ENCODE measurements at regions not wholly inside any gene's neighbourhood (a gene's known extent, or its start where the extent isn't known, plus 50 kb on each side); places are given as distances from the start of the nearest gene placed in this dataset.

DNA sequence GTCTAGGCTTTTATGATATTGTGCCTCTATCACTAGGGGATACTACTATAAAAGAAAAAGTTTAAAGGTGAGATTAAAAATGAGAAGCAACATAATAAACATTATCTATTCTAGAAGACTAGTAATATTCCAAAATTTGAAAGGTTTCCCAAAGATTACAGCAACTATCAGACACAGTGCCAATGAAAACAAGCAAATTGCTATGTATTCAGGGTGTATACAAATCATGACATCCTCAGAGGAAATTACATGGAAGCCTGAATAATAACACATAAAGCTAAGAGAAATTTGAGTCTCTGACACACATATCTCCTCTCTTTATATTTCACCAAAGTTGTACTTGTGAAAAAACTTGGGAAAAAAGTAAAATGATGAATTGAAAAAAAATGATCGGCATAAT is 327.0 kb downstream of the SEC23A start:
- no peak for DNase-seq (ENCODE audit: low read depth in 1 of 2, low spot score in 1 of 2)

DNA sequence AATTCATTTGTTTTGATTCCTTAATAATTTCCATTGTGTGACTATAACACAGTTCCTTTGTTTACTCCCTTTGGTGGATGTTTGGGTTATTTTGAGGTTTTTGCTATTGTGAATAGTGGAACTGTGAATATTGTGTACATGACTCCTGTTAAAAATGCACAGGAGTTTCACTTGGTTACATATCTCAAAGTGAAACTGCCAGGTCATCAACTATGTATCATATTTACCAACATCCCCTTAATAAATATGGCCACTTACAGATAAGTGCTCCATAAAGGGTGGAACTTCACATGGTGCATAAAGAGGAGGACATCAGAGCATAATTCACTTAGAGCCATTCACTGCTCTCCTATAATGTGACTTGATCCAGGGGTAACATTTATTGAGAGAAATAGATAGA is 328.9 kb downstream of the SEC23A start:
- no peak for DNase-seq (ENCODE audit: low read depth in 1 of 2, low spot score in 1 of 2)

DNA sequence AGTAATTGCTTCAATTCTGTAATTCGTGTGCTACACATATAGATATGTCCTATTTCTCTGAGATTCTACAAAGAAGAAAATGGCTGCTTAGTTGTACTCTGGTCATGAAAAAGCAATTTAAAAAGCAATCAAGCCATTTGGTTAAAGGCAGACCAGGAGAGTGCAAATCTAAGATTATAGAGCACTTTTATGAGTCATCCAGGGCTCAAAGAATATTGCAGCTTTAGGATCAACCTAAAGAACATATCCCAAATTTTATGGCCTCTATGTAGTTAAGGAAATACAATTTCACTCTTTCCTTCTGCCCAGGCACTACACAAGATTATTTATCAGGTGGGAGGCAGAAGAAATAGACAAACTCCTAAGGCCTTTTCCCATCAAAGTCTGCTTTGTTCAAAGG is 332.8 kb downstream of the SEC23A start:
- DNase-seq (ENCODE audit: low read depth in 1 of 2, low spot score in 1 of 2), result no peak

DNA sequence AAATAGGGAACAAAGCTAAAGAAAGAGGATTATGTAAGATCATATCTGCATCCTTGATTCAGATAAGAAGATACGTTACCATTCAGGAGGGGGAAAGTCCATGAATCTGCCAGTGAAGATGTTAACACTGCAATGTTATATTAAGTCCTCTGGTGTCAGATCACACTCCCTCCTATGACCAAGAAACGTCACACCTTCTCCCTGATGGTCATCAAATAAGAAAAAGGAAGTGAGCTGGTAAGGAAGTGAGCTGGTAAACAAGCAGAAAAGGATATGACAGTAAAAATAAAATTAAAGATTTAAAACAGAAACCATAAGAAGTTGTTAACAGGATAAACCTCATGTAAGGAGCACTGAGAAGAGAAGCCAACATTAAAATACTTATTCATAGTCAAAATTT is 340.2 kb downstream of the SEC23A start:
- DNase-seq (ENCODE audit: low read depth in 1 of 2, low spot score in 1 of 2), result no peak

DNA sequence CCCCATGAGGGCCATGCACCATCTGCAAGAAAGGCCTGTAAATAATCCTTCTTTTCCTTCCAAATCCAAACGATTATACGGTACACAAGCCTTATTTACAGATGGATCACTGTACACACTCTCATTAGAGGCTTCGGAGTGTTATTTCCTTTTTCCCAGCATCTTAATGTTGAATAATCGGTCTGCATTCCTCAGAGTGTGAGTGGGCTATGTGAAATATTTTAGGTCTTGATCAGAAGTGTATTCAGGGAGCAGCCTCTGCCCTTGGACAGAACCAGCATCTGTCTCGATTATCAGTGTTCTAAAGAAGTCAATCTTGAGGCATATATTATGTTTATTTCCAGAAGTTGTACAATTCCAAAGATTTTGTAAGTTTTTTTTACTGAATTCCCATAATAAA is 340.6 kb downstream of the SEC23A start:
- DNase-seq (ENCODE audit: low read depth in 1 of 2, low spot score in 1 of 2), result no peak

DNA sequence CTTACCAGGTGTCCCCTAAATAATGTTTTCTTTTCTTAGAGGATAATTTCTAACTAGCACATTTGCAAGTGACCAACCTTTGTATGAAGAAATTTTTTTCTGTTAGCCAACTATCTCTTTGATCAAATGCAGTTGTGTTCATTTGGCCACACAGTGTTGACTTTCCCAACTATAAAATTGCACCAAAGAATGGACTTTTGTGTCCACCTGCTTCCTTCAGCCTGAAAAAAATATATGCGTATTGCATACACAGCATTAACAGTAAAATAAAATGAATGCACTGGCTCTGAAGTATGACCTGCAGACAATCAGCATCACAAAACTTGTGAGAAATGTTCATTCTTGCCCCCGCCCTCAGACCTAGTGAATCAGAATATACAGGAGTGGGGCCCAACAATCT is 342.0 kb downstream of the SEC23A start:
- DNase-seq (ENCODE audit: low read depth in 1 of 2, low spot score in 1 of 2), result no peak

DNA sequence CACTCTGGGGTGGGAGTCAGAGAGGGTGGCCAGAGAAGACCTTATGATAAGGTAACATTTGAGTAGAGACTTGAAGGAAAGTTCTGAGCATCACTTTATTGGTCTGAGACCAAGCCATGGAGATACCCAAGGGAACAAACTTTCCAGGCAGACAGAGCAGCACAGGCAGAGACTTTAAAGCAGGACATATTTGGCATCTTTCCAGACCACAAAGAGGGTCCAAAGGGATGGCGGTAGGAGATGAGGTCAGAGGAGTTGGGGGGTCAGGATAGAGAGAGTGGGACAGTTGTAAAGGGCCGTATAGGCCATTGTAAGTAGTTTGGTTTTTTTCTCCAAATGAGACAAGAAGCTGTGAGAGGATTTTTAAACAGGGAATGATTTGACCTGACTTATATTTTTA is 344.4 kb downstream of the SEC23A start:
- DNase-seq (ENCODE audit: low read depth in 1 of 2, low spot score in 1 of 2), result no peak

DNA sequence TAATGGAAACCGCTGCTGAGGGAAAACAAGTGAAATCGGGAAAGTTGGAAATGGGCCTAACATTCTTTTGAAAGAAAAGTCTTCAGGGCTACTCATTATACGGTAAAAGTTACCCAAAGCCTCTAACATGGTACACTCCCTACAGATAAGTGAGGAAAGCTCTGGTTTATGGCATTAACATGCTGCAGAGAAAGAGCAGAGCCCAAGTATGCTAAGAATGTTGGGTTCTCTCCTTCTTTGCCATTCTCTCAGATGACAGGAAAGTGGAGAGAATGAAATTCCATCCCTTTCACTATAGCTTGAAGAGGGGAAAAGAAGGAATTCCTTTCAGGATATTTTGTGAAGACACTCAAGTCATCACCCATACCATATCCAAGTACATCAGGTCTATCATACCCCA is 348.0 kb downstream of the SEC23A start:
- no peak for DNase-seq (ENCODE audit: low read depth in 1 of 2, low spot score in 1 of 2)

DNA sequence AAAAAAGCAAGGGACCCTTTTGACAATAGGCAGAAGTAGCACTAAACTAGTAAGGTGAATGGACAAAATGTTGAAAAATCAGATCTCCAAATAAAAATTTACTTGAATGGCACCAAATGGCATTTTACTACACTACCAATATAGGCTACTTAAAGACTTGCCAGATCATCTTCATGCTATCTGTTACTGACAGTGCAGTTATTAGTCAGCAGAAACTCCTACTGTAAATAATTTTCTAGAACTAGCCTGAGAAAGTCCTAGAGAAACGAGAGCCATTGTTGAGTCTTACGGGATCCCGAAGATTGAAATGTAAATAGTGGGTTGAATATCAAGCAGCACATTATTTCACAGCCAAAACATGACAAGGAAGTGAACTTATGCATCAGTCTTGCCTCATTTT is 350.3 kb downstream of the SEC23A start:
- no peak for DNase-seq (ENCODE audit: low read depth in 1 of 2, low spot score in 1 of 2)

DNA sequence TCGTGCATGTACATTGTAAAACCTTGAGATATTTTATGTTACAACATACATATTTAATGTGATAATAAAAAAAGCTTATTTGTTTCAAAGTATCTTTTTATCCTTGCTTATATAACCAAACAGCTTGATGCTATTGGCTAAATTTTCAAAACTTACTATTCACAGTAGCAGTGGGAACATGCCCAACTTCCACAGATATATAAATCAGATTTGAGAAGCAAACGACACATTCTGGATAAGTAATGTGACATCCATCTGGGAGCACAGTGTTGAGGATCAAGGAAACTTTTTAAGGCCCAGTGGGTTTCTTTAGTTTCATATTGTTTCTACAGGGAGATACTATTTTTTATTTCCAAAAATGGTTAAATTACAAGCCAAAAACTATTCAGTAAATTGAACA is 350.7 kb downstream of the SEC23A start:
- no peak for DNase-seq (ENCODE audit: low read depth in 1 of 2, low spot score in 1 of 2)

DNA sequence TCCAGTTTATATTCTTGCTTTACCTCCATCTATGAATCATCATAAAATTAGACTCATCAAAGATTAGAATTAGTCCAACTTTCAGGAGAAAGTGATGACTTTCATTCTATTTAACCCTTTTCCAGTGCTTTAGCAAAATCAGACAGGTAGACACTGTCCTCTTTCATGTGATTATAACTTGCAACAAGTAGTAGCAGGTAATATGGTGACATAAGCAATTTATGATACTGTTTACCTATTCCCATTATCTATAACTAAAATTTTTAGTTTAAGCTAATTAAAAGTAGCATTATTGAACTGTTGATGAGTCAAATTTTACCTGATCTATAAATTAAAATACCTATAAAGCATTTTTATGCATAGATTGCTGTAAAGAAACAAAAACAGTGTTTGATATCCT is 351.6 kb downstream of the SEC23A start:
- no peak for DNase-seq (ENCODE audit: low read depth in 1 of 2, low spot score in 1 of 2)

DNA sequence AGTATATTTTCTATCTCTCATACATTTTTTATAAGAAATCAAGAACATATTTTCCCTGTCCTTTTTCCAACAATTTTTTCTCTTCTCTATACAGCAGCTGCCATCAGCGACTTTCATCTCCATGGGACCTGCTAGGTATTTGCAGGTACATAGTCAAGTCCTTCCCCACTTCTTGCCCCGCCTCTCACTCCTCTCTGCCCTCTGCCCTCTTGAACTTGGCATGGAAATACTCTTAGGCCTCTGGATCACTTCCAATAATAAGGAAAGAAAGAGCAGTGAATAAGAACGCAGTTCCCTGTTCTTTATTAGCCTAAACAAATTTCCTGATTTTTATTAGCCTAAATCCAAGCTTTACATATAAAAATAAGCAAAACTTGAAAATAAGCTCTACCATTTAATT is 353.1 kb downstream of the SEC23A start:
- no peak for DNase-seq (ENCODE audit: low read depth in 1 of 2, low spot score in 1 of 2)

DNA sequence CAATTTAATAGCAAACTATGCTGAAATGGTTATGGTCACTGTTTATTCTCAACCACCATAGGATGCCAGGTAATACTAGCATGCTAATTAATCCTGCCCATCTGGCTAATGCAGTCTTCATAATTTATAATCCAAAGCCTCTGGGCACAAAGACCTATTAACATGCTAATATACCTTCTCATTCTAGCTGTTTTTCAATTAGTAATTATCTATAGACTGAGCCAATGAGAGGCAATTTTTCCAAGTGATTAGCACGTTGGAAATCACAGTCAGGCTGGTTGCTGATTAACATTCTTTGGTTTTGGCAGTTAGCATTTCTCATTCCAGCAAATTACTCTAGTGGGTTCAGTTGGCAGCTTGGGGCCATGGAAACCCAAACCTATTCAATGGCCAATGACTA is 357.2 kb downstream of the SEC23A start:
- DNase-seq (ENCODE audit: low read depth in 1 of 2, low spot score in 1 of 2), result no peak

DNA sequence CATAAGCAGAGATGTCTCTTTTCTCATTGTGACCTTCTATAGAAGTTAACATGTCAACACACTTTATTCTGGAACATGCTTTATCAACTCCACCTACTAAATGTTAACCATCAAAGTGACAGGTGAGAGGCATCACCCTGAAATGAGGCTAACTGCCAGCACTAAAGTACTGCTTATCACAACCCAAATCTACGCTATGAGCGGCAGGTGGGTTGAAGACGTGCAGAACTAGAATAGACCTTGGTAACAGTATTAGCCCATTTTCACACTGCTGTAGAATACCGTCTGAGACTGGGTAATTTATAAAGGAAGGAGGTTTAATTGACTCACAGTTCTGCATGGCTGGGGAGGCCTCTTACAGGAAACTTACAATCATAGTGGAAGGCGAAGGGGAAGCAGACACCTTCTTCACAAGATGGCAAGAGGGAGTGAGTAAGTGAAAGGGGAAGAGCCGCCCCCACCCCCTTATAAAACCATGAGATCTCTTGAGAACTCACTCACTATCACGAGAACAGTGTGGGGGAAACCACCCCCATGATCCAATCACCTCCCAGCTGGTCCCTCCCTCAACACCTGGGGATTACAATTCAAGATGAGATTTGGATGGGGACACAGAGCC is 359.0 kb downstream of the SEC23A start:
- DNase-seq (ENCODE audit: low read depth in 1 of 2, low spot score in 1 of 2), result no peak

DNA sequence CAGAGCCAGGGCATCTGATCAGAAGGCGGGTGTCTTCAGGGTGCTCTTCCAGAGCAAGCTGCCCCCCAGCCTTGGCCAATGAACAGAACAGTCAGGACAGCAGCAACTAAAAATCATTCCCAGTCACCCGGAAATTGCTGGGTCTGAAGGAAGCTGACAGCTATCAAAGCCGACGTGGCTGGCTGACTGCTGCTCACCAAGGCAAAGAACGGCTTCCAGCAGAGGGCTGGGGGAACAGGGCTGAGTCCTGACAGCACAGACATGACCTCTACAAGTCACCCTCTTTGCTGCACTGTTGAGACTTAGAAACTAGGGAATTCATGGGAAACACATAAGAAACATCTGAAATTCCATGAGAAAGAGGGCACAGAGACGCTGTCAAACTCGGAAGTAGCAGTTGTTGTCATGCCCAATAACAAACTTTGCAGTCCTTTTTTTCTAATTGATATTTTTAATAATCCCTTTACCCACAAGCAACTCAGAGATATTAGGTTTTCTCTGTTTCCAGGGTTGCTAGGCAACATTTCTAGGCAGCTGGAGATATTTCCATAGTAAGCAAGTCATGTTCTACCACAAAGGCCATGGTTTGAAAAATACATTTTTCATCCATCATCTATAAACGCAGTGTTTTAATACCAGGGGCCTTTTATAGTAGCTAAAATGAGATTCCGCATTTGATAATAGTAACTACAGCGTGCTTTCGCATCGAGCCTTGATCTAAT is 365.2 kb downstream of the SEC23A start:
- no peak for DNase-seq (ENCODE audit: low read depth in 1 of 2, low spot score in 1 of 2)

DNA sequence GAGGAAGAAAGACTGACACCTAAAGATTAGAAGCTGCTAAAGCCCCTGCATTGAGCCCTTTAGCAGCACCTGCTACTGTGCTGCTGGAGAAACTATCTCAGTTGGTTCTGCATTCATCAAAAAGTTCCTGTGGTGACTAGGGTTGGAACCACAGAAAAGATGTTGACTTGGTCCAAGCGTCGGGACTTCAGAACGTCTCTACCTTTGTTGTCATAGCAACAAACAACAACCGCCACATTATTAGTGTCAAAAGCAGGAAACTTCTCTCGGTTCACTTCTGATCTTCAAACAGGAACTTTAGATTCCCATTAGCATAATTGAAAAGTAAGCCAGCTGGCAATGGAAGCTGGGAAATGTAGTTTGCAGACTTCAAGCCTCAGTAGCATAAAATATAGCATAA is 368.0 kb downstream of the SEC23A start:
- DNase-seq (ENCODE audit: low read depth in 1 of 2, low spot score in 1 of 2), result no peak

DNA sequence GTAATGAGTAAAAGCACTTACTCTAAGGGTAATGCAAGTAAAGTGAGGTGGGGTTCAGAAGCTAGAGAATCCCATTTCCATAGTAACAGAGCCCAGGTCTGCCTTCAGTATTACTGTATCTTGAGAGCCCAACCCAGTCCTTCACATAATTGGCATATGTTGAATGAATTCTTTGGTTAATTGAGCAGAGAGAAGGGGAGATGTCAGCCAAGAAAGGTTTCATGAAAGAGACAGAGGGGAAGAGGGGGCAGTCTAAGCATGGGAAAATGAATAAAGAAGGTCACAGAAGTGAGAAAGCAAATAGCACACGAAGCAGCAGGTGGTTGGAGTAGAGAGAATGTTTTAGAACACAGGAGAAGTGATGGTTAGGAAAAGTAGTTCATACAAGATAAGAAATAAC is 371.1 kb downstream of the SEC23A start:
- DNase-seq (ENCODE audit: low read depth in 1 of 2, low spot score in 1 of 2), result no peak

DNA sequence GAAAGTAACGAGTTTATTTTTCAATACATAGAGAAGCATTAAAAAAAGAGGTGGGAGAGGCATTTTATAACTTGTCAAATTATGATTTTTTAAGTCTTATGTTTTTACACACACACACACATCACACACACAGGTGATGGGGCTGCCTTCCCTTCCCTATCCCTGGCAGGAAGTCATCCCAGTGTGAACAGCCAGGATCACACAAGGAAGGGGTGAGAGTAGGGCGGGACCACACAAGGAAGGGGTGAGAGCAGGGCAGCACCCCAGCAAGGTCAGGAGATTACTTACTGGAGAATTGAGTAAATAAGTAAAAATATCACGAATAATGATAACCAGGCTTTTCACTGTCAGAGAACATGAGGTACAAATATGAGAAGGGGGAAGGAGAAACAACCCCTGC is 372.6 kb downstream of the SEC23A start:
- no peak for DNase-seq (ENCODE audit: low read depth in 1 of 2, low spot score in 1 of 2)

DNA sequence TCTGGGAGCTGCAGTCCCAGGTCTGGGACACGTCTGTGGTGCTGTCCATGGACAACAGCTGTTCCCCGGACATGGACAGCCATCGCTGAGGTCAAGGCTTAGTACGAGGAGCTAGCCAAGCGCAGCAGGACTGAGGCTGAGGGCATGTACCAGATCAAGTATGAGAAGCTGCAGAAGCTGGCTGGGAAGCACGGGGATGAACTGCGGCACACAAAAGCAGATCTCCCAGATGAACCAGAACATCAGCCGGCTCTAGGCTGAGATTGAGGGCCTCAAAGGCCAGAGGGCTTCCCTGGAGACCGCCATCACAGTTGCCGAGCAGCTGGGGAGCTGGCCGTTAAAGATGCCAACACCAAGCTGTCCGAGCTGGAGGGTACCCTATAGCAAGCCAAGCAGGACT is 375.3 kb downstream of the SEC23A start:
- DNase-seq (ENCODE audit: low read depth in 1 of 2, low spot score in 1 of 2), result no peak

DNA sequence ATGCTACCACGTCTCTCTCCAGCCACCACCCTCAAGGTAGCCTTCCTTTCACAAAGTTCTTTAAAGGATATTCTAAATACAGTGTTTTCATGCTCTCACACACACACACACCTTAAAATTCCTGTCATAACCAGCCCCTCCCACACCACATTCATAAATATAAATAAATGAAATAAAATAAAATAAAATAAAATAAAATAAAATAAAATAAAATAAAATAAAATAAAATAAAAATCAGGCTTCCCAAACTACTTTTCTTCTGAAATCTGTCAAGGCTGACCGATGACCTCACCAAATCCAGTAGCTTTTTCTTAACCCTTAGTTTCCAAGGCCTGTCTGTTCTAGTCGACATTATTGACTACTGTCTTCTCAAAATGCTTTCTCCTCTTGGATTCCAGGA is 378.4 kb downstream of the SEC23A start:
- no peak for DNase-seq (ENCODE audit: low read depth in 1 of 2, low spot score in 1 of 2)

DNA sequence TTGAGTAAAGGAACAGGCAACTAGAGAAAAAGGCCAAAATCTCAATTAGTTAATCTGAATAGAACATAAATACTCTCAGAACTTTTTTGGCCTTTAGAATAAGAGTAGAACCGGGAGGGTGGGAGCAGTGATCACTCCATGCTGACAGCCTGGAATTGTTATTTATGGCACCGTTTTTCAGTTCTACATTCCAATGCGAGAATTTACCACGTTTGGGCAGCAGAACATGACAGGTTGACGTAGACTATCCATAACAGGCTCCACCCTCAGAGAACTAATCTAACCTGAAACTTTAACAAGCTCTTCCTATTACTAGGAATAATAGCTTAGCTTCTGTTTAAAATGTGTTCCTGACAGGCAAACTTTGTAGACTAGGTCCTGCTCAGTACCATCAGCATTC is 379.1 kb downstream of the SEC23A start:
- no peak for DNase-seq (ENCODE audit: low read depth in 1 of 2, low spot score in 1 of 2)

DNA sequence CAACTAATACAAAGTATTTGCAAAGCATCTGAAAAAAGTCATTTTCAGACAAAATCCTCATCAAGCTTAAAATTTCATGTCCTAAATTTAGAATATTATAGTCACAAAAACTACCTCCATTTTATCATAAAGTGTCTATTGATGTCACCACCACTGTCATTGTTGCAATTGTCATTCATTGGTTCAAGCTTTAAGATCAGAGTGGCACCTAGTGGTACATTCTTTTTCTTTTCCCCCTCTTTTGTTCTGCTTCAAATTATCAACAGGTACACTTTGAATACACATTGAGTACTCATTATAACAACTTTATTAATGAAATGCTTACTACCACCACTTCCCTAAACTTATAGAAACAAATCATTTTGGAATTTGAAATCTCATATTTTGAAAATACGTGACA is 379.8 kb downstream of the SEC23A start:
- no peak for DNase-seq (ENCODE audit: low read depth in 1 of 2, low spot score in 1 of 2)

DNA sequence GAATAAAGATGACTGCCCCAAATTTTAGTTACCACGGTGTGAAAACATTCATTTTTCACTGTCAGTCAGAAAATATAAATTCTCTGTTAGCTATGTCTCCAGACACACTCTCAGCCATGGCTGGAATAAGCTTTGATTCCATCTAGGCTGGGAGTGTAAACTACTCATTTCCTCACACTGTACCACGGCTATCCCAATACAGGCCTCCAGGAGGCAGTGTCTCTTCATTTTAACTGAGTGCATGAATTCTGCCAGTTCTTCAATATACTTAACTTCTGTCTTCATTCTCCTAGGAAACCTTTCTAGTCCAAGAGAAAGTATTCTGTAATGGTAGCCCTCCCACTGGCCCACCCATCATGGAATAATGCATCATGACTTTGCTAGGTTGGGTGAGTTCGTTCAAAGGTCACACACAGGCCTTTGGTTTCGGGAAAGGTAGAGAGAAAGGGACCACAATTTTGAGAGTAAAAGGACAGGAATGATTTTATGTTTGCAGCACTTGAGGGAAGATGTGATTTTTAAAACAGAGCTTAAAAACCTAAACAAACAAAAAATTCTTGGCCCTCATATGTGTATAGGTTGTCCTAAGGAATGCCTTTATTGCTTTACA is 381.1 kb downstream of the SEC23A start:
- no peak for DNase-seq (ENCODE audit: low read depth in 1 of 2, low spot score in 1 of 2)
